ENCODE measurements at regions not wholly inside any gene's neighbourhood (a gene's known extent, or its start where the extent isn't known, plus 50 kb on each side); places are given as distances from the start of the nearest gene placed in this dataset.
"Not testable (repeated sequence)": the region's sequence is repeated elsewhere in the genome, so short reads cannot be mapped to it uniquely, and the experiment has no call there.

GRCh38 chr14:97120204-97120603 is 323.0 kb downstream of the VRK1 start:
- Mint-ChIP-seq H3K27ac (peak overlapping the region in 1 of 2 donors; percentile 64), H3K36me3 (no peaks in the 10 kb centered on the region), H3K27me3 (ENCODE audit: low read depth in 2 of 2) (peaks cover 8 to 22% of the 10 kb centered on the region in 2 donors), H3K4me1 (peaks cover 14 to 28% of the 10 kb centered on the region in 2 donors), H3K4me3 (peak overlapping the region; percentile 42), H3K9me3 (no peaks in the 10 kb centered on the region)
- H3K27me3 ChIP-seq (ENCODE audit: control insufficient read depth, insufficient read depth, low read length) = no peaks in the 10 kb centered on the region
- no peaks in the 10 kb centered on the region for H3K9me3 ChIP-seq (ENCODE audit: control insufficient read depth, insufficient read depth, low read length)
- peak in 1 of 3 donors; percentile 13 for ATAC-seq
- peaks cover 11% of the 10 kb centered on the region for H3K4me1 ChIP-seq (ENCODE audit: control insufficient read depth, insufficient read depth, low read length)
- TF ChIP-seq CTCF (IDR thresholded peaks at IDR 0.05) = no peak
- no peaks in the 10 kb centered on the region for H3K36me3 ChIP-seq (ENCODE audit: control insufficient read depth, insufficient read depth, low read length)
- 74% methylated on average over 3 of the region's 3 CpGs for WGBS (ENCODE audit: insufficient coverage)
- intact Hi-C loops (cut with micrococcal nuclease) = no loop called here
- no peak overlapping the region for H3K27ac ChIP-seq (ENCODE audit: low read length)
- DNase-seq = no peak
- no peak overlapping the region for H3K4me3 ChIP-seq (ENCODE audit: low read length)

DNA sequence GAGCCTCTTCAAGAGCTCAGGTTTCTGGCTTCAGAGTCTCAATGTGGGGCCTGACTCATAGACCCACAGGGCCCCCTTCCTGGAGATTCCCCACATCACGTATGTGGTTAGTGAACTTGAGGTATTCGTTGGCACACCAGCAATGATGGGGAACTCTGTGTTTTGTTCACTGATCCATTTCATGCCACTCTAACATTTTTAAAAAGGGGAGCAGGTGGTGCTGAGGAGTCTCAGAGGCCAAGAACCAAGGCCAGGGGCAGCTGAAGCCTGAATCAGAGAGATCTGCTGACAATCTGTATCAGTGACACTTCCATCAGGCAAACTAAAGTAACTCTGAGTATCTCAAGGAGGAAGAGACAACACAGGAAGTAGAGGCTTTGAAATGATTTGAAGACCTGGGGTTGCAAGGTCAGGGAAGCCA is 323.4 kb downstream of the VRK1 start:
- H3K9me3 Mint-ChIP-seq = no peaks in the 10 kb centered on the region
- intact Hi-C loops (cut with micrococcal nuclease) = no loop called here
- Histone ChIP-seq H3K27ac (ENCODE audit: low read length) (no peak overlapping the region), H3K36me3 (ENCODE audit: control insufficient read depth, insufficient read depth, low read length) (no peaks in the 10 kb centered on the region), H3K4me3 (ENCODE audit: low read length) (no peak overlapping the region), H3K9me3 (ENCODE audit: control insufficient read depth, insufficient read depth, low read length) (no peaks in the 10 kb centered on the region), H3K27me3 (ENCODE audit: control insufficient read depth, insufficient read depth, low read length) (no peaks in the 10 kb centered on the region), H3K4me1 (ENCODE audit: control insufficient read depth, insufficient read depth, low read length) (peaks cover 11% of the 10 kb centered on the region)
- WGBS (ENCODE audit: insufficient coverage) = 17% methylated on average over 1 of the region's 2 CpGs
- H3K4me1 Mint-ChIP-seq = peaks cover 14 to 28% of the 10 kb centered on the region in 2 donors
- ATAC-seq = peak in 1 of 3 donors; percentile 87
- DNase-seq = peak in 1 of 2 donors; percentile 73
- peak overlapping the region in 1 of 2 donors; percentile 64 for H3K27ac Mint-ChIP-seq
- H3K27me3 Mint-ChIP-seq (ENCODE audit: low read depth in 2 of 2) = peaks cover 8 to 18% of the 10 kb centered on the region in 2 donors
- no peaks in the 10 kb centered on the region for H3K36me3 Mint-ChIP-seq
- peak overlapping the region; percentile 42 for H3K4me3 Mint-ChIP-seq
- TF ChIP-seq CTCF (IDR thresholded peaks at IDR 0.05) = no peak

GRCh38 chr14:97129639-97130038 is 332.5 kb downstream of the VRK1 start:
- no peaks in the 10 kb centered on the region for H3K36me3 Mint-ChIP-seq
- no peak for ATAC-seq
- H3K4me1 ChIP-seq (ENCODE audit: control insufficient read depth, insufficient read depth, low read length) = no peaks in the 10 kb centered on the region
- intact Hi-C loops (cut with micrococcal nuclease) = no loop called here
- H3K27me3 Mint-ChIP-seq (ENCODE audit: low read depth in 2 of 2) = peaks cover 0 to 7% of the 10 kb centered on the region in 2 donors
- no peaks in the 10 kb centered on the region for H3K9me3 Mint-ChIP-seq
- no peak overlapping the region for H3K4me3 Mint-ChIP-seq
- no peak overlapping the region for H3K4me3 ChIP-seq (ENCODE audit: low read length)
- no peak overlapping the region for H3K27ac Mint-ChIP-seq
- WGBS (ENCODE audit: insufficient coverage) = 97% methylated on average over 2 of the region's 2 CpGs
- no peaks in the 10 kb centered on the region for H3K9me3 ChIP-seq (ENCODE audit: control insufficient read depth, insufficient read depth, low read length)
- no peaks in the 10 kb centered on the region for H3K36me3 ChIP-seq (ENCODE audit: control insufficient read depth, insufficient read depth, low read length)
- DNase-seq = no peak
- no peaks in the 10 kb centered on the region for H3K27me3 ChIP-seq (ENCODE audit: control insufficient read depth, insufficient read depth, low read length)
- TF ChIP-seq CTCF (IDR thresholded peaks at IDR 0.05) = no peak
- no peak overlapping the region for H3K27ac ChIP-seq (ENCODE audit: low read length)
- H3K4me1 Mint-ChIP-seq = no peaks in the 10 kb centered on the region

DNA sequence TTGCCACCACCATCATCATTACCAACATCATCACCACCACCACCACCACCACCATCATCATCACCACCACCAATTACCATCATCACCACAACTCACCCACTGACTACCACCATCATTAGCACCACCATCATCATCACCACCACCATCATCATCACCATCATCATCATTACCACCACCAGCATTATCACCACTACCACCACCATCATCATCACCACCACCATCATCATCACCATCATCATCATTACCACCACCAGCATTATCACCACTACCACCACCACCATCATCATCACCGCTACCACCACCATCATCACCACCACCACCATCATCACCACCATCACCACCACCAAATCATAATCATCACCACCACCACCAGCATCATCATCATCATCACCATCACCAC is 338.7 kb downstream of the VRK1 start:
- H3K27ac ChIP-seq (ENCODE audit: low read length); H3K9me3 ChIP-seq (ENCODE audit: control insufficient read depth, insufficient read depth, low read length); intact Hi-C loops (cut with micrococcal nuclease); H3K36me3 Mint-ChIP-seq; H3K4me3 ChIP-seq (ENCODE audit: low read length); DNase-seq; ATAC-seq; H3K4me1 Mint-ChIP-seq; H3K4me3 Mint-ChIP-seq; H3K27me3 Mint-ChIP-seq (ENCODE audit: low read depth in 2 of 2); H3K4me1 ChIP-seq (ENCODE audit: control insufficient read depth, insufficient read depth, low read length); H3K36me3 ChIP-seq (ENCODE audit: control insufficient read depth, insufficient read depth, low read length); H3K27me3 ChIP-seq (ENCODE audit: control insufficient read depth, insufficient read depth, low read length): not testable (repeated sequence)
- 93% methylated on average over 1 of the region's 1 CpG for WGBS (ENCODE audit: insufficient coverage)
- Mint-ChIP-seq H3K9me3 (peaks cover 6 to 14% of the 10 kb centered on the region in 2 donors), H3K27ac (peak overlapping the region; percentile 60 to 73)
